PFSK-1 (cell line): ENCODE measurements at regions not wholly inside any gene's neighbourhood (a gene's known extent, or its start where the extent isn't known, plus 50 kb on each side); places are given as distances from the start of the nearest gene placed in this dataset.

Source experiments
- FOXP2 ChIP-seq: optimal IDR thresholded peaks from 2 replicates; pipeline ENCODE3; 2011; ENCODE audit warnings: borderline replicate concordance, control low read depth, inconsistent platforms; ENCODE audit not compliant: insufficient read depth; ENCODE audit errors: extremely low read length, extremely low read depth
- POLR2AphosphoS5 ChIP-seq: IDR thresholded peaks from 2 replicates; pipeline ENCODE4 v1.6.1; 2012; ENCODE audit warnings: low read depth, mild to moderate bottlenecking, control low read depth, low read length, moderate library complexity
- REST ChIP-seq, 2 experiments: IDR thresholded peaks; 2 replicates each; pipeline versions ENCODE4 v1.6.1 to v1.8.0; 2011 to 2012; ENCODE audit warnings: low read depth in 2 of 2, low read length in 2 of 2, control low read depth in 1 of 2, inconsistent platforms in 1 of 2, mild to moderate bottlenecking in 1 of 2, moderate library complexity in 1 of 2; ENCODE audit not compliant: insufficient read depth in 1 of 2
- SIN3A ChIP-seq: IDR thresholded peaks from 2 replicates; pipeline ENCODE4 v1.6.1; 2012; ENCODE audit warnings: mild to moderate bottlenecking, low read length, moderate library complexity, borderline replicate concordance; ENCODE audit not compliant: insufficient read depth
- TAF1 ChIP-seq: IDR thresholded peaks from 2 replicates; pipeline ENCODE4 v1.6.1; 2012; ENCODE audit warnings: low read length, control low read depth, borderline replicate concordance; ENCODE audit not compliant: insufficient read depth

- TF ChIP-seq TAF1, result no peak
- no peak for TF ChIP-seq FOXP2
- no peak for TF ChIP-seq REST (IDR thresholded peaks at IDR 0.05; ENCODE audit: insufficient read depth in 1 of 2, low read depth in 2 of 2, low read length in 2 of 2)
- TF ChIP-seq SIN3A, result no peak
- TF ChIP-seq POLR2AphosphoS5, result no peak
Observed at GRCh38 chr9:117491491-117491890, 76.6 kb upstream of the ASTN2 start.

- TF ChIP-seq TAF1 (no peak), FOXP2 (no peak), SIN3A (no peak), REST (IDR thresholded peaks at IDR 0.05; ENCODE audit: insufficient read depth in 1 of 2, low read depth in 2 of 2, low read length in 2 of 2) (no peak), POLR2AphosphoS5 (no peak)
Observed at GRCh38 chr9:117490199-117490598, 75.3 kb upstream of the ASTN2 start.

GRCh38 chr9:117488659-117489058 is 73.8 kb upstream of the ASTN2 start:
- TF ChIP-seq SIN3A, result no peak
- no peak for TF ChIP-seq POLR2AphosphoS5
- TF ChIP-seq FOXP2, result no peak
- TF ChIP-seq REST (IDR thresholded peaks at IDR 0.05; ENCODE audit: insufficient read depth in 1 of 2, low read depth in 2 of 2, low read length in 2 of 2), result no peak
- TF ChIP-seq TAF1, result no peak

- peak; percentile 56 for TF ChIP-seq FOXP2
- TF ChIP-seq POLR2AphosphoS5, result no peak
Observed at GRCh38 chr9:117487555-117488175, 72.8 kb upstream of the ASTN2 start.

- TF ChIP-seq FOXP2 (no peak), SIN3A (no peak), REST (IDR thresholded peaks at IDR 0.05; ENCODE audit: insufficient read depth in 1 of 2, low read depth in 2 of 2, low read length in 2 of 2) (no peak), POLR2AphosphoS5 (no peak), TAF1 (no peak)
Observed at GRCh38 chr9:117486426-117486825, 71.6 kb upstream of the ASTN2 start.

- TF ChIP-seq FOXP2 (no peak), POLR2AphosphoS5 (no peak), SIN3A (no peak)
Observed at GRCh38 chr9:117485176-117485575, 70.3 kb upstream of the ASTN2 start.
